Fibroblast of gingiva (primary cell): ENCODE measurements at regions not wholly inside any gene's neighbourhood (a gene's known extent, or its start where the extent isn't known, plus 50 kb on each side); places are given as distances from the start of the nearest gene placed in this dataset.

Experiments used
- DNase-seq: peaks from one replicate; pipeline ENCODE4 v3.0.0-alpha.2; 2011; ENCODE audit warnings: low read depth

- DNase-seq, result no peak
Measured at GRCh38 chr4:138311771-138312535, 69.8 kb upstream of the SLC7A11 start.

- peak; percentile 48 for DNase-seq
Measured at GRCh38 chr4:138310991-138311390, 68.8 kb upstream of the SLC7A11 start.

GRCh38 chr4:138310498-138310897 lies 68.3 kb upstream of the SLC7A11 start:
- peak; percentile 57 for DNase-seq

GRCh38 chr4:138308356-138308755 lies 66.2 kb upstream of the SLC7A11 start:
- DNase-seq, result peak; percentile 71

- no peak for DNase-seq
Measured at GRCh38 chr4:138307319-138307718, 65.2 kb upstream of the SLC7A11 start.

GRCh38 chr4:138305050-138305449 lies 62.9 kb upstream of the SLC7A11 start:
- DNase-seq, result no peak

GRCh38 chr4:138301536-138301935 lies 59.4 kb upstream of the SLC7A11 start:
- peak; percentile 15 for DNase-seq

- DNase-seq, result no peak
Measured at GRCh38 chr4:138300616-138301015, 58.5 kb upstream of the SLC7A11 start.

- no peak for DNase-seq
Measured at GRCh38 chr4:138299881-138300280, 57.7 kb upstream of the SLC7A11 start.

- no peak for DNase-seq
Measured at GRCh38 chr4:138298866-138299265, 56.7 kb upstream of the SLC7A11 start.

GRCh38 chr4:138298431-138298830 lies 56.3 kb upstream of the SLC7A11 start:
- no peak for DNase-seq

GRCh38 chr4:138297743-138298405 lies 55.7 kb upstream of the SLC7A11 start:
- no peak for DNase-seq

- no peak for DNase-seq
Measured at GRCh38 chr4:138292321-138292720, 50.2 kb upstream of the SLC7A11 start.
